Fibroblast of skin of back (primary cell): ENCODE measurements at regions not wholly inside any gene's neighbourhood (a gene's known extent, or its start where the extent isn't known, plus 50 kb on each side); places are given as distances from the start of the nearest gene placed in this dataset.
"Not testable (repeated sequence)": the region's sequence is repeated elsewhere in the genome, so short reads cannot be mapped to it uniquely, and the experiment has no call there.

Source experiments
- DNase-seq: peaks from one replicate; pipeline ENCODE4 v3.0.0-alpha.2; 2013

- DNase-seq, result peak; percentile 94
These were observed 85.7 kb downstream of the BTG1 start for GRCh38 chr12:92059960-92060359.

- no peak for DNase-seq
These were observed 87.0 kb downstream of the BTG1 start for GRCh38 chr12:92058664-92059063.

DNA sequence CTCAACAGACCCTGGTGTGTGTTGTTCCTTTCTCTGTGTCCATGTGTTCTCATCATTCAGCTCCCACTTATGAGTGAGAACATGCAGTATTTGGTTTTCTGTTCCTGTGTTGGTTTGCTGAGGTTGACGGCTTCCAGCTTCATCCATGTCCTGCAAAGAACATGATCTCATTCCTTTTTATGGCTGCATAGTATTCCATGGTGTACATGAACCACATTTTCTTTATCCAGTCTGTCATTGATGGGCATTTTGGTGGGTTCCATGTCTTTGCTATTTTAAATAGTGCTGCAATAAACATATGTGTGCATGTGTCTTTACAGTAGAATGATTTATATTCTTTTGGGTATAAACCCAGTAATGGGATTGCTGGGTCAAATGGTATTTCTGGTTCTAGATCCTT lies 88.9 kb downstream of the BTG1 start:
- not testable (repeated sequence) for DNase-seq

- no peak for DNase-seq
These were observed 89.4 kb downstream of the BTG1 start for GRCh38 chr12:92056290-92056689.

GRCh38 chr12:92055877-92056276 lies 89.8 kb downstream of the BTG1 start:
- DNase-seq, result no peak

DNA sequence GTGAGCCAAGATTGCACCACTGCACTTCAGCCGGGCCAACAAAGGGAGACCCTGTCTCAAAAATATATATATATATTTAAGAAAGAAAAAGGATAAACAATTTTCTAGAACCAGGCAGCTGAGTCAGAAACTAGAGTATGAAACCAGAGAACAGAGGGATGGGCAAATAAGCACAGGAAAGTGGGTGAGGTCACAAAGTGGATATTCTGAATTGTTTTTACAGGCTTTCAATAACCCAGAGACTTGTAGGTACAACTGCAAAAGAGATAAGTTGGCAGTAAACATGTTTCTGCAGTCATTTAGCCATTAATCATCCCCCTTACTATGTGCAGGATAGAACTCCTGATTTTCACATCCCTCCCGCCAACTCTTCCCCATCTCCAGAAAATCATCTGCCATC lies 94.2 kb downstream of the BTG1 start:
- DNase-seq, result no peak

DNA sequence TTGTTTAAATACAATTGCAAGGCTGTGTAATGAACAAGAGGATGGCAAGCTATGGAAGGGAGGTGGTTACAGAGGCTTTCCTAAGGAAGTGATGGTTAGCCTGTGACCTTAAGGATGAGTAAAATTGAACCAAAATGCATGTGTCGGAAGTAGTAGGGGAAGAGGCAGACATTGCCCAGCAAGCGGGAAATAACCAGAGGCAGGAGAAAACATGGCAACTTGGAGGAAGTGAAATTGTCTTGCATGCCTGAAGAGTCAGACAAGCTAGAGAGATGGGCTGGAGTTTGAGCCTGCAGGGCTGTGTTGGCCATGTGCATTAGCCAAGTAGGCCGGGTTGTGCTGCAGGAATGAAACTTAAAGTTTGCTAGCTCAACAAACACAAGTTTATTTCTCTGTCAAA lies 96.2 kb downstream of the BTG1 start:
- DNase-seq, result no peak

DNA sequence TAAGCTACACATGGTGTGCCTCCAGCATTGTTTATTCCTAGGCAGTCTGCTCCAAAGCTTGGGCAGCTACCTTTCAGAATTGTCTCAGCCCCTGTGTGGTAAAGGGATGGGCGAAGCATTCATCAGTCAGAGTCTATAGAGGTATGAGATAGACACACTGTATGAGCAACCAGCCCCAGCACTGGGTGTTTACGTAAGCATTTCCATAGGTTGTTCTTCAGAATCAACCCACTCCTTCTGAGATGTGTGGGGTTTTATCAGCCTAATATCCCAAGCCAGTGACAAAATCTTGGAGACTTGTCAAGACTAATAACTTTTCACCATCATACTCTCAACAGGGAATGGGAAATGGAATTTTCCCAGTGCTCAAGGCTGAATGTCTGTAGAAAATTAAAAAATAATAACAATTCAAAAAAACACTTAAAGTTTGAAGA lies 98.2 kb downstream of the BTG1 start:
- peak; percentile 38 for DNase-seq

DNA sequence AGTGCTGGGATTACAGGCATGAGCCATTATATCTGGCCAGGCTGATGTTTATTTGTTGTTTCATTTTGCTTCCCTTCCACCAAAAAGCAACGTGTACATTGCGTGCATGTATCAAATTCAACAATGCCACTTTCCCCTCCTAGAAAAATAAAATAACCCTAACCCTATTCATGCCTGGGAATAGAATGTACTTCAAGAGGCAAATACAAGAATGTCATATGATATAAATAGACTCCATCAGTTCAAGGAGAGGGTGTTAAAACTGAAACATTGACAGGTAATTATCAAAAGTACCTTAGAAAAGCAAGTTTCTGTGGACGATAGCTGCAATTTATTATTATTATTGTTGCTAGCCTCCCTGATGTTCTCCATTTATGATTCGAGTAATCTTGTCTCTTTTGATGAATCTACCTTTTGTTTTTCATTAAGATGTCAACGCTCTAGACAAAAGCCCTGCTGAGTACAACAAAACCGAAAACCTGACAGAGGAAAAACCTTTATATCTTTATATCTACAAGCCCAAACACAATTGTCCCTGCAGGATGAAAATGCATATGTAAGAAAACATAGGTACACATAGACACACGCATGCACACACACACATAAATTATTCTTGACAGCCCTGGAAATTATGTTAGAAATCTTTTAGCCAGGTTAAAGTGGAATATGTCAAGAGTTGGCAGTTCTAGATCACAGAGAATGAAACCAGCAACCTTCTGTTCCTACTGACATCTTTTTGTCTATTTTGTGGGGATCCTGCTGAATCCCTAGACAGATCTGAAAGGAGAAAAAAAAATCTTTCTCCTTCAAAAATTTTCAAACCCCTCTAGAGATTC lies 98.9 kb downstream of the BTG1 start:
- DNase-seq, result no peak

- DNase-seq, result no peak
These were observed 99.8 kb downstream of the BTG1 start for GRCh38 chr12:92045852-92046251.

DNA sequence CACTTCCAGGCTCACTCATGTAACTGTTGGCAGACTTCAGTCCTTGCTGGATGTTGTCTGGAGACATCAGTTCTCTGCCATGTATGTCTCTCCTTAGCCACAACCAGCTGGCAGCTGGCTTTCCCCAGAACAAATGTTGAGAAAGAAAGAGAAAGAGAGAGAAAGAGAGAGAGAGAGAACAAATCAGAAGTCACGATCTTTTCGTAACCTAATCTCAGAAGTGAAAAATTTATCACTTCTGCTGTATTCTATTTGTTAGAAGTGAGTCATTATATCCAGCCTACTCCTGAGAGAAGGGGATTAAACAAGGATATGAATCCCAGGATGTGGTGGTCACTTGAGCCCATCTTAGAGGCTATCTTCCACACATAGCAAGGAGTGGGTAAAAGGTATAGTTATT lies 101.2 kb downstream of the BTG1 start:
- DNase-seq, result no peak

DNA sequence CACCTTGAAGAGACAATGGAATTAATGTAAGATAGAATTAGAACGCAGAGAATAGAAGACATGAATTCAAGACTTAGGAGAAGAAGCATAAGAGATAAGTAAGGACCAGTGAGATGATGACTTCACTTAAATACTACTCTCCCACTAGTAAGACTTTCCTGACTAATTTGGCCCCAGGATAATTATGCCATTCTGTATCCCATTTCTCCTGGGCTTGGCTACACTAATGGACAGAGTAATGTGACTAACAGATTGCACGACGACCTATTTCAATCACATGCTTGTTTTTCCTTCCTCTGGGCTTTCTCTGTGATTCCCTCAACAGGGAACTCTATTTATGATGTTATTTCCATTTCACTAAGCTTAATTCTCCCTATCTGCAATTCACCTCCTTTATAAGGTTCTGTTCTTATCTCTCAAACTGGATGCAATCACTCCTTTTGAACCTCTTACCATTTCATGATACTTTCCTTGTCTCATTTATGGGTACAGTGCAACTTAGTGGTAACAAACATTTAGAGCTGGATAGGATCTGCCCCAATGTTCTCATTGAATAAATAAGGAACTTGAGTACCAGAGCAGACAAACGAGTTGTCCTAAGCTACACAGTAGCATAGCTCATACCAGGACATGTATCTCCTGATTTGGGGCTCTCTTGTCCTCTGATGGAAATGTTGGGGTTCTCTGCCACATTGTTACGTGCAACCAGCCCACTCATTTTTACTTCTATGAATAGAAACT lies 102.7 kb downstream of the BTG1 start:
- DNase-seq, result no peak

- DNase-seq, result no peak
These were observed 103.9 kb downstream of the BTG1 start for GRCh38 chr12:92041742-92042141.

GRCh38 chr12:92039046-92039445 lies 106.6 kb downstream of the BTG1 start:
- DNase-seq, result no peak

- DNase-seq, result no peak
These were observed 107.2 kb downstream of the BTG1 start for GRCh38 chr12:92038476-92038875.

- DNase-seq, result peak; percentile 46
These were observed 108.7 kb downstream of the BTG1 start for GRCh38 chr12:92036771-92037453.

- no peak for DNase-seq
These were observed 109.5 kb downstream of the BTG1 start for GRCh38 chr12:92036061-92036620.

DNA sequence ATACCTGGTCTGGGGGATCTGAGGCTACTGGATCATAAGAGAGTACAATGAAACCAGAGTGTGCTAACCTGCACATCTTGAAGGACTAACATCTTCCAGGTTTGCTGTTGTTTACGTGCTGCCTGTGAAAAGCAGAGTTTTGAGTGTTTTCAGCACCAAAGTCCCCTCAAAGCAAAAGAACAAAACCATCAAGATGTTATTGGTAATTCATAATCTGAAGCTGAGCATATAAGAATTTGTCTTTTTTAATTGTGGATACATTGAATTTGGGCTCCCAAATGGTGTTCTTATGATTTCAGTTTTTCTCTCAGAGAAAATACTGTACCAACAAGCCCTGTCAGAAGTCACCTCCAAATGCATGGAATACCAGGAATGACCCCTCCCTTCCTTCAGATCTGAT lies 110.2 kb downstream of the BTG1 start:
- DNase-seq, result no peak

DNA sequence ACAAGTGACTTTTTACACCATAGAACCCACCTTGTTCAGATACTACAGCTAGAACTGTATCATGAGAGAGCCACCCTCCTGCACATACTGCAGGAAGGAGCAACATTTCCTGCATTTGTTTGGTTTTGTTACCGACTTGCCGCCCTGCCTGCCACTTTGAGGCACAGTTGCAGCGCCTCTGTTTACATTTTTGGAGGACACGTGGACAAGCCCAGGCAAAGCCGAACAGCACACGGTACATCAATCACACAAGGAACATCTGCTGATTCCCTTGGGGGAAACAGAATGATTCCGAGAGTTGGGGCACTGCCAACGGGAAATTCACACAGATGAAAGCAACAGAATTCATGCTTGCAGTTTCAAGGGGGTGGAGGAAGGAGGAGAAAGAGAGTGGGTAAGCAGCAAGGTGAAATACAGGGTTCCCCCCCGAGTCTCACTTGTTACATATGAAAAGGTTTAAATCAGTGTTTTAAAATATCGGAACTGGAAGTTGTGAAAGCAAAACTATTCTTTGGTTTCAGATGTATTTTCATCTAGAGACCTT lies 110.7 kb downstream of the BTG1 start:
- peak; percentile 72 for DNase-seq

DNA sequence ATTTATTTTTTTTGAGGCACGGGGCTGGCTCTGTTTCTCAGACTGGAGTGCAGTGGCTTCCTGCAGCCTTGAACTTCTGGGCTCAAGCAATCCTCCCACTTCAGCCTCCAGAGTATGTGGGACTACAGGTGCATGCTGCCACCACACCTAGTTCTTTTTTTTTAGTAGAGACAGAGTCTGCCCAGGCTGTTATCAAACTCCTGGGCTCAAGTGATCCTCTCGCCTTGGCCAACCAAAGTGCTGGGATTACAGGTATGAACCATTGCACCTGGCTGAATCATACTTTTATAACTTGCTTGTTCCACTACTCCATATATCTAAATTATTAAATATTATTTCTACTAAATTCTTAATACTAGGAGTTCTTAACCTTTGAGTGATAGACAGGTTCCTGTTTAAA lies 111.6 kb downstream of the BTG1 start:
- no peak for DNase-seq

DNA sequence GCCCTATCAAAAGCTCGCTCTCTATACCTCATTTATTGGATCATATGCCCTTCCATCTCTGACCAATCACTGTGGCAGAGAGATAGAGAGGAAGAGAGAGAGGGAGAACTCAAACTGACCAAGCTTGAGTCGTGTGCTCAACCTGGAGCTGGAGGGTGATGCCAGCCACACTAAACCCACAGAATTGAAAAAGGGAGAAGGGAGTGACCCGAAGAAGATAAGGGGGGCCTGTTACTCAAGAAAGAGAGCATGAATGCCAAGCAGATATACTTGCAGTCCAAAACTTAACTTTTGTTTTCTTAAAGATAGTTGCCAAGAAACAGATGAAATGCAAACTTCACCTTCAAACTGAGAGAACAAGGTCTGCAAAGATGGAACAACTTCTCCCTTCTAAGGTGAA lies 112.7 kb downstream of the BTG1 start:
- DNase-seq, result no peak

DNA sequence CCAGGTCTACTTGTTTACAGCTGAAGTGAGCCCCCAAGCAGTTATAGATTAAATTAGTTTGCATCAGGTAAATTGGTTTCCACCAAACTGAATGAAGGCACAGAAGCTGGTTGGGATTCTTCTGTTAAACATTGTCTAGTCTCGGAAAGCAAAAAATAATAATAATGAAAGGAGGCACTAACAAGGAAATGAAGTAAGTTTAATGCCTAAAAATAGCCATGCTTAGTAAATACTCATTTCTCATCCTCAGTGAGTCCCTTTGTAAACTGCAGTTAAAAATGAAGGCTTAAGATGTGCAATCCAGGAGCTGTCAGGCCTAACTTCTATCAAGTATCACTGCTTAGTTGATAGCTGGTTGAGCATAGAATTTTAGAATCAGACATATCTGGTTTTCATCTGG lies 113.5 kb downstream of the BTG1 start:
- no peak for DNase-seq

GRCh38 chr12:92030618-92031017 lies 115.0 kb downstream of the BTG1 start:
- no peak for DNase-seq
